ENCODE measurements at regions not wholly inside any gene's neighbourhood (a gene's known extent, or its start where the extent isn't known, plus 50 kb on each side); places are given as distances from the start of the nearest gene placed in this dataset.

- no peak for DNase-seq
- in situ Hi-C loops (cut with HindIII; ENCODE audit: low pct_ligation_motif_present, low pct_unique_long_range_greater_than_20kb, low sequenced_read_pairs): no loop called here
Observed at GRCh38 chr7:131976411-131976810, 420.0 kb upstream of the PODXL start.

- no peak for DNase-seq
- in situ Hi-C loops (cut with HindIII; ENCODE audit: low pct_ligation_motif_present, low pct_unique_long_range_greater_than_20kb, low sequenced_read_pairs): no loop called here
Observed at GRCh38 chr7:131974671-131975070, 418.2 kb upstream of the PODXL start.

- in situ Hi-C loops (cut with HindIII; ENCODE audit: low pct_ligation_motif_present, low pct_unique_long_range_greater_than_20kb, low sequenced_read_pairs): no loop called here
- DNase-seq: no peak
Observed at GRCh38 chr7:131972251-131972650, 415.8 kb upstream of the PODXL start.

- DNase-seq: no peak
- in situ Hi-C loops (cut with HindIII; ENCODE audit: low pct_ligation_motif_present, low pct_unique_long_range_greater_than_20kb, low sequenced_read_pairs): no loop called here
Observed at GRCh38 chr7:131970602-131971001, 414.2 kb upstream of the PODXL start.

GRCh38 chr7:131969560-131969959 is 413.1 kb upstream of the PODXL start:
- in situ Hi-C loops (cut with HindIII; ENCODE audit: low pct_ligation_motif_present, low pct_unique_long_range_greater_than_20kb, low sequenced_read_pairs): no loop called here
- no peak for DNase-seq

- in situ Hi-C loops (cut with HindIII; ENCODE audit: low pct_ligation_motif_present, low pct_unique_long_range_greater_than_20kb, low sequenced_read_pairs): no loop called here
- DNase-seq: no peak
Observed at GRCh38 chr7:131967216-131967730, 410.8 kb upstream of the PODXL start.

- DNase-seq: no peak
- in situ Hi-C loops (cut with HindIII; ENCODE audit: low pct_ligation_motif_present, low pct_unique_long_range_greater_than_20kb, low sequenced_read_pairs): no loop called here
Observed at GRCh38 chr7:131964203-131964602, 407.8 kb upstream of the PODXL start.

- DNase-seq: no peak
- in situ Hi-C loops (cut with HindIII; ENCODE audit: low pct_ligation_motif_present, low pct_unique_long_range_greater_than_20kb, low sequenced_read_pairs): no loop called here
Observed at GRCh38 chr7:131961054-131961680, 404.7 kb upstream of the PODXL start.

- in situ Hi-C loops (cut with HindIII; ENCODE audit: low pct_ligation_motif_present, low pct_unique_long_range_greater_than_20kb, low sequenced_read_pairs): no loop called here
- no peak for DNase-seq
Observed at GRCh38 chr7:131959106-131959812, 402.8 kb upstream of the PODXL start.

GRCh38 chr7:131957338-131958020 is 401.1 kb upstream of the PODXL start:
- in situ Hi-C loops (cut with HindIII; ENCODE audit: low pct_ligation_motif_present, low pct_unique_long_range_greater_than_20kb, low sequenced_read_pairs): no loop called here
- DNase-seq: peak; percentile 52

- in situ Hi-C loops (cut with HindIII; ENCODE audit: low pct_ligation_motif_present, low pct_unique_long_range_greater_than_20kb, low sequenced_read_pairs): no loop called here
- DNase-seq: no peak
Observed at GRCh38 chr7:131956864-131957263, 400.4 kb upstream of the PODXL start.

GRCh38 chr7:131955679-131956078 is 399.3 kb upstream of the PODXL start:
- no peak for DNase-seq
- in situ Hi-C loops (cut with HindIII; ENCODE audit: low pct_ligation_motif_present, low pct_unique_long_range_greater_than_20kb, low sequenced_read_pairs): no loop called here

GRCh38 chr7:131953184-131953583 is 396.8 kb upstream of the PODXL start:
- DNase-seq: no peak
- in situ Hi-C loops (cut with HindIII; ENCODE audit: low pct_ligation_motif_present, low pct_unique_long_range_greater_than_20kb, low sequenced_read_pairs): no loop called here

- in situ Hi-C loops (cut with HindIII; ENCODE audit: low pct_ligation_motif_present, low pct_unique_long_range_greater_than_20kb, low sequenced_read_pairs): no loop called here
- DNase-seq: no peak
Observed at GRCh38 chr7:131952365-131952764, 395.9 kb upstream of the PODXL start.

- in situ Hi-C loops (cut with HindIII; ENCODE audit: low pct_ligation_motif_present, low pct_unique_long_range_greater_than_20kb, low sequenced_read_pairs): no loop called here
- DNase-seq: no peak
Observed at GRCh38 chr7:131950758-131951157, 394.3 kb upstream of the PODXL start.

GRCh38 chr7:131949659-131950058 is 393.2 kb upstream of the PODXL start:
- DNase-seq: no peak
- in situ Hi-C loops (cut with HindIII; ENCODE audit: low pct_ligation_motif_present, low pct_unique_long_range_greater_than_20kb, low sequenced_read_pairs): no loop called here

- in situ Hi-C loops (cut with HindIII; ENCODE audit: low pct_ligation_motif_present, low pct_unique_long_range_greater_than_20kb, low sequenced_read_pairs): no loop called here
- no peak for DNase-seq
Observed at GRCh38 chr7:131948434-131949053, 392.1 kb upstream of the PODXL start.

- DNase-seq: no peak
- in situ Hi-C loops (cut with HindIII; ENCODE audit: low pct_ligation_motif_present, low pct_unique_long_range_greater_than_20kb, low sequenced_read_pairs): no loop called here
Observed at GRCh38 chr7:131947661-131948060, 391.2 kb upstream of the PODXL start.

GRCh38 chr7:131945957-131946544 is 389.6 kb upstream of the PODXL start:
- in situ Hi-C loops (cut with HindIII; ENCODE audit: low pct_ligation_motif_present, low pct_unique_long_range_greater_than_20kb, low sequenced_read_pairs): no loop called here

More at GRCh38 chr7:131945957-131946544, 389.6 kb upstream of the PODXL start:
- peak; percentile 13 for DNase-seq
